Esophagus (tissue), 2 donors: ENCODE measurements at regions not wholly inside any gene's neighbourhood (a gene's known extent, or its start where the extent isn't known, plus 50 kb on each side); places are given as distances from the start of the nearest gene placed in this dataset.

Experiments used
- H3K27ac ChIP-seq, 2 donors: one replicate each; pipeline ENCODE4 v1.5.1; 2013; ENCODE audit warnings: low read depth in 2 of 2, mild to moderate bottlenecking in 2 of 2, inconsistent platforms in 1 of 2, low read length in 1 of 2, moderate library complexity in 1 of 2
- H3K27me3 ChIP-seq, 2 donors: one replicate each; pipeline ENCODE4 v1.6.1; 2013; ENCODE audit warnings: low read length in 2 of 2, control low read depth in 1 of 2, mild to moderate bottlenecking in 1 of 2; ENCODE audit not compliant: insufficient read depth in 2 of 2, control insufficient read depth in 1 of 2
- H3K36me3 ChIP-seq, 2 donors: one replicate each; pipeline ENCODE4 v1.6.1; 2013; ENCODE audit warnings: low read length in 1 of 2; ENCODE audit not compliant: control insufficient read depth in 2 of 2, insufficient read depth in 2 of 2
- H3K4me1 ChIP-seq, 2 donors: one replicate each; pipeline ENCODE4 v1.6.1; 2013; ENCODE audit warnings: low read length in 1 of 2; ENCODE audit not compliant: control insufficient read depth in 2 of 2, insufficient read depth in 2 of 2
- H3K4me3 ChIP-seq, 2 donors: one replicate each; pipeline ENCODE4 v1.5.1; 2013; ENCODE audit warnings: low read length in 2 of 2, mild to moderate bottlenecking in 2 of 2, low read depth in 1 of 2, moderate library complexity in 1 of 2
- H3K9me3 ChIP-seq, 2 donors: one replicate each; pipeline ENCODE4 v1.6.1; 2013; ENCODE audit warnings: mild to moderate bottlenecking in 2 of 2, low read depth in 1 of 2, low read length in 1 of 2, moderate library complexity in 1 of 2; ENCODE audit not compliant: control insufficient read depth in 2 of 2, insufficient read depth in 1 of 2
- WGBS, 2 donors: extraction: QIAGEN DNeasy Blood & Tissue Kit; methylation state at CpG; one replicate each; pipeline ENCODE4 v1.1.7; 2013; 5-methylcytosine and 5-hydroxymethylcytosine counted together
- donor health status: healthy with polysubstance abuse.
- donor health status: Bipolar disorder and iron deficiency.

- no peaks in the 10 kb centered on the region for H3K9me3 ChIP-seq
- H3K27me3 ChIP-seq: peaks cover 0 to 2% of the 10 kb centered on the region in 2 donors
- H3K36me3 ChIP-seq: no peaks in the 10 kb centered on the region
- WGBS, 2 donors: 84 to 85% methylated on average over 11 of the region's 11 CpGs
- H3K4me3 ChIP-seq: no peak overlapping the region
- H3K4me1 ChIP-seq: peaks cover 0 to 3% of the 10 kb centered on the region in 2 donors
- H3K27ac ChIP-seq: no peak overlapping the region
These were observed 176.2 kb downstream of the URI1 start for GRCh38 chr19:30118221-30118620.

- no peak overlapping the region for H3K4me3 ChIP-seq
- 69 to 72% methylated on average over 12 of the region's 12 CpGs for WGBS, 2 donors
These were observed 176.7 kb downstream of the URI1 start for GRCh38 chr19:30118760-30119159.

GRCh38 chr19:30119180-30119908 is 177.3 kb downstream of the URI1 start:
- Histone ChIP-seq H3K4me1 (peaks cover 0 to 3% of the 10 kb centered on the region in 2 donors), H3K4me3 (no peak overlapping the region), H3K27ac (no peak overlapping the region), H3K9me3 (no peaks in the 10 kb centered on the region), H3K36me3 (no peaks in the 10 kb centered on the region), H3K27me3 (peaks cover 0 to 2% of the 10 kb centered on the region in 2 donors)
- 51 to 55% methylated on average over 12 of the region's 12 CpGs for WGBS, 2 donors

More at GRCh38 chr19:30118760-30119159, 176.7 kb downstream of the URI1 start:
- Histone ChIP-seq H3K9me3 (no peaks in the 10 kb centered on the region), H3K27me3 (peaks cover 0 to 2% of the 10 kb centered on the region in 2 donors), H3K4me1 (peaks cover 0 to 3% of the 10 kb centered on the region in 2 donors), H3K27ac (no peak overlapping the region), H3K36me3 (no peaks in the 10 kb centered on the region)

- Histone ChIP-seq H3K27ac (no peak overlapping the region), H3K4me3 (no peak overlapping the region), H3K36me3 (no peaks in the 10 kb centered on the region), H3K27me3 (no peaks in the 10 kb centered on the region), H3K9me3 (no peaks in the 10 kb centered on the region), H3K4me1 (no peaks in the 10 kb centered on the region)
- 89 to 94% methylated on average over 4 of the region's 4 CpGs for WGBS, 2 donors
These were observed 178.9 kb downstream of the URI1 start for GRCh38 chr19:30120860-30121484.

- WGBS, 2 donors: 71 to 73% methylated on average over 9 of the region's 9 CpGs
- no peaks in the 10 kb centered on the region for H3K36me3 ChIP-seq
These were observed 180.4 kb downstream of the URI1 start for GRCh38 chr19:30122431-30122830.

GRCh38 chr19:30123119-30123518 is 181.1 kb downstream of the URI1 start:
- WGBS, 2 donors: 78 to 81% methylated on average over 14 of the region's 14 CpGs
- no peak overlapping the region for H3K4me3 ChIP-seq
- H3K9me3 ChIP-seq: no peaks in the 10 kb centered on the region
- H3K27ac ChIP-seq: no peak overlapping the region
- no peaks in the 10 kb centered on the region for H3K27me3 ChIP-seq
- no peaks in the 10 kb centered on the region for H3K4me1 ChIP-seq
- H3K36me3 ChIP-seq: no peaks in the 10 kb centered on the region

More at GRCh38 chr19:30122431-30122830, 180.4 kb downstream of the URI1 start:
- Histone ChIP-seq H3K4me1 (no peaks in the 10 kb centered on the region), H3K27ac (no peak overlapping the region), H3K27me3 (no peaks in the 10 kb centered on the region), H3K9me3 (no peaks in the 10 kb centered on the region), H3K4me3 (no peak overlapping the region)

GRCh38 chr19:30123611-30124010 is 181.6 kb downstream of the URI1 start:
- no peaks in the 10 kb centered on the region for H3K4me1 ChIP-seq
- H3K36me3 ChIP-seq: no peaks in the 10 kb centered on the region
- no peak overlapping the region for H3K27ac ChIP-seq
- no peaks in the 10 kb centered on the region for H3K9me3 ChIP-seq
- 56 to 62% methylated on average over 9 of the region's 9 CpGs for WGBS, 2 donors
- no peak overlapping the region for H3K4me3 ChIP-seq
- H3K27me3 ChIP-seq: no peaks in the 10 kb centered on the region

- Histone ChIP-seq H3K4me3 (no peak overlapping the region), H3K9me3 (no peaks in the 10 kb centered on the region), H3K27me3 (no peaks in the 10 kb centered on the region), H3K27ac (no peak overlapping the region), H3K4me1 (no peaks in the 10 kb centered on the region), H3K36me3 (no peaks in the 10 kb centered on the region)
- WGBS, 2 donors: 69 to 79% methylated on average over 6 of the region's 6 CpGs
These were observed 186.2 kb downstream of the URI1 start for GRCh38 chr19:30128211-30128610.

GRCh38 chr19:30130356-30131122 is 188.5 kb downstream of the URI1 start:
- Histone ChIP-seq H3K9me3 (no peaks in the 10 kb centered on the region), H3K4me3 (no peak overlapping the region)
- 62 to 70% methylated on average over 6 of the region's 6 CpGs for WGBS, 2 donors

More at GRCh38 chr19:30130356-30131122, 188.5 kb downstream of the URI1 start:
- H3K36me3 ChIP-seq: no peaks in the 10 kb centered on the region
- no peaks in the 10 kb centered on the region for H3K4me1 ChIP-seq
- no peak overlapping the region for H3K27ac ChIP-seq
- H3K27me3 ChIP-seq: no peaks in the 10 kb centered on the region
